Neuron (in vitro differentiated cells): ENCODE measurements at regions not wholly inside any gene's neighbourhood (a gene's known extent, or its start where the extent isn't known, plus 50 kb on each side); places are given as distances from the start of the nearest gene placed in this dataset.

ENCODE experiments used
- H2AFZ ChIP-seq: one replicate; pipeline ENCODE4 v1.6.1; 2013; ENCODE audit warnings: low read depth, mild to moderate bottlenecking, inconsistent platforms, low read length, moderate library complexity
- H3K27me3 ChIP-seq: one replicate; pipeline ENCODE4 v1.6.1; 2013; ENCODE audit warnings: low read length; ENCODE audit not compliant: insufficient read depth
- H3K36me3 ChIP-seq: one replicate; pipeline ENCODE4 v1.6.1; 2013; ENCODE audit warnings: low read length; ENCODE audit not compliant: insufficient read depth
- H3K4me1 ChIP-seq: one replicate; pipeline ENCODE4 v1.6.1; 2013; ENCODE audit warnings: low read length; ENCODE audit not compliant: insufficient read depth
- H3K4me3 ChIP-seq: 2 replicates; pipeline ENCODE4 v1.5.1; 2013; ENCODE audit warnings: mild to moderate bottlenecking, low read length, moderate library complexity
- H3K9me3 ChIP-seq: one replicate; pipeline ENCODE4 v1.6.1; 2013; ENCODE audit warnings: low read length

GRCh38 chr13:38530492-38530891, 156.4 kb upstream of the FREM2 start:
- H3K9me3 ChIP-seq = no peaks in the 10 kb centered on the region
- no peak overlapping the region for H2AFZ ChIP-seq
- H3K36me3 ChIP-seq = no peaks in the 10 kb centered on the region
- H3K27me3 ChIP-seq = no peaks in the 10 kb centered on the region
- no peak overlapping the region for H3K4me3 ChIP-seq
- no peaks in the 10 kb centered on the region for H3K4me1 ChIP-seq

GRCh38 chr13:38535261-38535660, 151.6 kb upstream of the FREM2 start:
- Histone ChIP-seq H2AFZ (no peak overlapping the region), H3K27me3 (no peaks in the 10 kb centered on the region), H3K9me3 (no peaks in the 10 kb centered on the region), H3K4me1 (peaks cover 5% of the 10 kb centered on the region), H3K4me3 (no peak overlapping the region), H3K36me3 (no peaks in the 10 kb centered on the region)

GRCh38 chr13:38537051-38537450, 149.8 kb upstream of the FREM2 start:
- Histone ChIP-seq H3K9me3 (no peaks in the 10 kb centered on the region), H3K4me1 (peaks cover 5% of the 10 kb centered on the region), H3K36me3 (no peaks in the 10 kb centered on the region), H3K4me3 (no peak overlapping the region), H3K27me3 (no peaks in the 10 kb centered on the region), H2AFZ (no peak overlapping the region)

- Histone ChIP-seq H3K27me3 (no peaks in the 10 kb centered on the region), H3K4me1 (peaks cover 5% of the 10 kb centered on the region), H3K9me3 (no peaks in the 10 kb centered on the region), H2AFZ (peak overlapping the region; percentile 16), H3K36me3 (no peaks in the 10 kb centered on the region), H3K4me3 (no peak overlapping the region)
Measured at GRCh38 chr13:38538422-38538821, 148.5 kb upstream of the FREM2 start.

- no peak overlapping the region for H2AFZ ChIP-seq
- no peak overlapping the region for H3K4me3 ChIP-seq
- no peaks in the 10 kb centered on the region for H3K36me3 ChIP-seq
- H3K9me3 ChIP-seq = no peaks in the 10 kb centered on the region
- peaks cover 5% of the 10 kb centered on the region for H3K4me1 ChIP-seq
- H3K27me3 ChIP-seq = no peaks in the 10 kb centered on the region
Measured at GRCh38 chr13:38539632-38540031, 147.2 kb upstream of the FREM2 start.

- Histone ChIP-seq H3K9me3 (no peaks in the 10 kb centered on the region), H3K4me1 (peaks cover 5% of the 10 kb centered on the region), H2AFZ (no peak overlapping the region), H3K36me3 (no peaks in the 10 kb centered on the region), H3K4me3 (no peak overlapping the region), H3K27me3 (no peaks in the 10 kb centered on the region)
Measured at GRCh38 chr13:38542601-38543000, 144.3 kb upstream of the FREM2 start.

GRCh38 chr13:38543561-38543960, 143.3 kb upstream of the FREM2 start:
- Histone ChIP-seq H3K27me3 (no peaks in the 10 kb centered on the region), H3K36me3 (no peaks in the 10 kb centered on the region), H3K4me3 (no peak overlapping the region), H2AFZ (no peak overlapping the region), H3K9me3 (no peaks in the 10 kb centered on the region), H3K4me1 (no peaks in the 10 kb centered on the region)

- H3K27me3 ChIP-seq = no peaks in the 10 kb centered on the region
- H3K4me1 ChIP-seq = peaks cover 8% of the 10 kb centered on the region
- no peak overlapping the region for H2AFZ ChIP-seq
Measured at GRCh38 chr13:38563739-38564138, 123.1 kb upstream of the FREM2 start.

GRCh38 chr13:38564256-38565150, 122.4 kb upstream of the FREM2 start:
- no peak overlapping the region for H3K4me3 ChIP-seq

More at GRCh38 chr13:38563739-38564138, 123.1 kb upstream of the FREM2 start:
- H3K9me3 ChIP-seq = no peaks in the 10 kb centered on the region
- no peaks in the 10 kb centered on the region for H3K36me3 ChIP-seq
- no peak overlapping the region for H3K4me3 ChIP-seq

GRCh38 chr13:38566023-38566422, 120.9 kb upstream of the FREM2 start:
- Histone ChIP-seq H2AFZ (no peak overlapping the region), H3K36me3 (no peaks in the 10 kb centered on the region), H3K9me3 (no peaks in the 10 kb centered on the region), H3K4me1 (peaks cover 8% of the 10 kb centered on the region), H3K27me3 (no peaks in the 10 kb centered on the region), H3K4me3 (no peak overlapping the region)

More at GRCh38 chr13:38564256-38565150, 122.4 kb upstream of the FREM2 start:
- Histone ChIP-seq H3K27me3 (no peaks in the 10 kb centered on the region), H3K36me3 (no peaks in the 10 kb centered on the region), H2AFZ (no peak overlapping the region), H3K4me1 (peaks cover 8% of the 10 kb centered on the region), H3K9me3 (no peaks in the 10 kb centered on the region)

GRCh38 chr13:38566519-38566918, 120.4 kb upstream of the FREM2 start:
- Histone ChIP-seq H3K36me3 (no peaks in the 10 kb centered on the region), H2AFZ (no peak overlapping the region), H3K27me3 (no peaks in the 10 kb centered on the region)

GRCh38 chr13:38570706-38571105, 116.2 kb upstream of the FREM2 start:
- no peaks in the 10 kb centered on the region for H3K4me1 ChIP-seq
- H2AFZ ChIP-seq = no peak overlapping the region
- H3K4me3 ChIP-seq = no peak overlapping the region
- no peaks in the 10 kb centered on the region for H3K27me3 ChIP-seq
- no peaks in the 10 kb centered on the region for H3K9me3 ChIP-seq
- no peaks in the 10 kb centered on the region for H3K36me3 ChIP-seq

More at GRCh38 chr13:38566519-38566918, 120.4 kb upstream of the FREM2 start:
- H3K4me3 ChIP-seq = no peak overlapping the region
- no peaks in the 10 kb centered on the region for H3K9me3 ChIP-seq
- peaks cover 8% of the 10 kb centered on the region for H3K4me1 ChIP-seq

- Histone ChIP-seq H3K9me3 (no peaks in the 10 kb centered on the region), H3K36me3 (no peaks in the 10 kb centered on the region), H3K27me3 (no peaks in the 10 kb centered on the region), H3K4me3 (no peak overlapping the region), H3K4me1 (peaks cover 6% of the 10 kb centered on the region), H2AFZ (no peak overlapping the region)
Measured at GRCh38 chr13:38575427-38575826, 111.5 kb upstream of the FREM2 start.
